Neuronal stem cell (in vitro differentiated cells): ENCODE measurements at regions not wholly inside any gene's neighbourhood (a gene's known extent, or its start where the extent isn't known, plus 50 kb on each side); places are given as distances from the start of the nearest gene placed in this dataset.

Experiments
- DNase-seq: peaks from one replicate; pipeline ENCODE4 v3.0.0-alpha.2; 2013; ENCODE audit warnings: low spot score
- H2AFZ ChIP-seq: one replicate; pipeline ENCODE4 v1.6.1; 2013; ENCODE audit warnings: mild to moderate bottlenecking, low read length, inconsistent platforms
- H2AK5ac ChIP-seq: 2 replicates; pipeline ENCODE4 v1.6.1; 2013; ENCODE audit warnings: low read depth, mild to moderate bottlenecking, inconsistent platforms, low read length, moderate library complexity, mixed read lengths
- H2BK120ac ChIP-seq: 2 replicates; pipeline ENCODE4 v1.6.1; 2013; ENCODE audit warnings: low read depth, mild to moderate bottlenecking, inconsistent platforms, low read length, moderate library complexity, mixed read lengths
- H2BK12ac ChIP-seq: one replicate; pipeline ENCODE4 v1.6.1; 2013; ENCODE audit warnings: low read length, inconsistent platforms
- H2BK15ac ChIP-seq: 2 replicates; pipeline ENCODE4 v1.6.1; 2013; ENCODE audit warnings: mild to moderate bottlenecking, low read length, inconsistent platforms, mixed read lengths
- H2BK5ac ChIP-seq: one replicate; pipeline ENCODE4 v1.6.1; 2013; ENCODE audit warnings: inconsistent platforms, mild to moderate bottlenecking, low read length, moderate library complexity
- H3K14ac ChIP-seq: one replicate; pipeline ENCODE4 v1.6.1; 2013; ENCODE audit warnings: low read length, inconsistent platforms
- H3K18ac ChIP-seq: 2 replicates; pipeline ENCODE4 v1.6.1; 2013; ENCODE audit warnings: low read length, inconsistent platforms
- H3K23ac ChIP-seq: 2 replicates; pipeline ENCODE4 v1.6.1; 2013; ENCODE audit warnings: low read depth, mild to moderate bottlenecking, mixed read lengths, low read length, inconsistent platforms; ENCODE audit not compliant: poor library complexity
- H3K27ac ChIP-seq: replicated peaks from 3 replicates; pipeline ENCODE4 v1.5.1; 2013; ENCODE audit warnings: low read length, inconsistent platforms
- H3K27me3 ChIP-seq, 3 experiments: 2 replicates each; pipeline ENCODE4 v1.6.1; 2013; ENCODE audit warnings: low read length in 3 of 3, mild to moderate bottlenecking in 2 of 3, inconsistent platforms in 1 of 3, low read depth in 1 of 3, mixed read lengths in 1 of 3, moderate library complexity in 1 of 3; ENCODE audit not compliant: control insufficient read depth in 3 of 3, insufficient read depth in 3 of 3
- H3K36me3 ChIP-seq, 2 donors: replicated peaks in 1 of 2; 2 replicates each; pipeline ENCODE4 v1.6.1; 2013; ENCODE audit warnings: low read length in 2 of 2; ENCODE audit not compliant: control insufficient read depth in 2 of 2, insufficient read depth in 2 of 2
- H3K4ac ChIP-seq: 2 replicates; pipeline ENCODE4 v1.6.1; 2013; ENCODE audit warnings: inconsistent platforms, mild to moderate bottlenecking, low read length, moderate library complexity
- H3K4me1 ChIP-seq, 2 donors: 1 replicate in 1 of 2; 2 replicates in 1 of 2; pipeline ENCODE4 v1.6.1; 2013; ENCODE audit warnings: low read length in 2 of 2, low read depth in 1 of 2; ENCODE audit not compliant: control insufficient read depth in 2 of 2, insufficient read depth in 1 of 2
- H3K4me2 ChIP-seq: one replicate; pipeline ENCODE4 v1.6.1; 2013; ENCODE audit warnings: mild to moderate bottlenecking, low read length, inconsistent platforms; ENCODE audit not compliant: insufficient read depth, poor library complexity, severe bottlenecking
- H3K4me3 ChIP-seq, 2 donors: 2 replicates each; pipeline ENCODE4 v1.5.1; 2013; ENCODE audit warnings: low read length in 2 of 2, mild to moderate bottlenecking in 2 of 2, inconsistent platforms in 1 of 2, moderate library complexity in 1 of 2
- H3K79me1 ChIP-seq: one replicate; pipeline ENCODE4 v1.6.1; 2013; ENCODE audit warnings: low read depth, mild to moderate bottlenecking, inconsistent platforms, low read length, moderate library complexity
- H3K9ac ChIP-seq: one replicate; pipeline ENCODE4 v1.6.1; 2013; ENCODE audit warnings: mild to moderate bottlenecking, low read depth, low read length, inconsistent platforms; ENCODE audit not compliant: poor library complexity
- H3K9me3 ChIP-seq, 2 donors: replicated peaks in 1 of 2; 2 replicates each; pipeline versions ENCODE3 to v1.6.1; 2013; ENCODE audit warnings: low read length in 2 of 2, mild to moderate bottlenecking in 2 of 2, inconsistent platforms in 1 of 2, low read depth in 1 of 2, mixed read lengths in 1 of 2, moderate library complexity in 1 of 2; ENCODE audit not compliant: control insufficient read depth in 2 of 2, insufficient read depth in 1 of 2
- H4K8ac ChIP-seq: one replicate; pipeline ENCODE4 v1.6.1; 2013; ENCODE audit warnings: low read depth, mild to moderate bottlenecking, inconsistent platforms, low read length, moderate library complexity
- H4K91ac ChIP-seq: one replicate; pipeline ENCODE4 v1.6.1; 2013; ENCODE audit warnings: low read length, low read depth, mild to moderate bottlenecking, inconsistent platforms; ENCODE audit not compliant: poor library complexity
- WGBS, 2 donors: extraction: QIAGEN DNeasy Blood & Tissue Kit; methylation state at CpG; one replicate each; pipeline ENCODE4 v1.1.7; 2013; ENCODE audit warnings: missing lambda C conversion rate in 2 of 2, mixed read lengths in 1 of 2; ENCODE audit not compliant: insufficient read length in 2 of 2, insufficient replicate concordance in 1 of 2; ENCODE audit errors: extremely low coverage in 2 of 2; 5-methylcytosine and 5-hydroxymethylcytosine counted together

DNA sequence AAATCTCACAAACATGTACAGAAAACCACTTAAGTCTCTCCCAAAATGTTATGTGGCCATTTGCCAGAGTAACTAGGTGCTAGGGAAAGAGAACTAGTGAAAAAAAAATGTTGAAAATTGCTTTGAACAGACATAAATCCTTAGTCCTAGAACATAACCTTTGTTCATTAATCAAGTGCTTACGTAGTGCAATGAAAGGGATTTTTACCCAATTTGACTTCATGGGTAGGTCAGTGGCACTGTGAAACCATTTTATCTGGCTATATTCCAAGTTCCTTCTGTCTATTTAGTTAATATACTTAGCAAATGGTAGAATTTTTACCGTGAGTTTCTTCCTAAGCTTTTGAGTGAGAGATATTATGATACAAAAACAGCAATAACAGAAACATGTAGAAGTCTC is 209.4 kb downstream of the DIPK2A start:
- Histone ChIP-seq H2BK5ac (no peak overlapping the region), H3K4me2 (no peak overlapping the region), H3K79me1 (no peaks in the 10 kb centered on the region), H4K91ac (no peak overlapping the region), H2AFZ (no peak overlapping the region), H3K27me3 (no peaks in the 10 kb centered on the region), H3K4me1 (no peaks in the 10 kb centered on the region), H3K18ac (no peak overlapping the region), H4K8ac (no peak overlapping the region), H3K9me3 (peaks cover 0 to 5% of the 10 kb centered on the region in 2 donors), H3K4me3 (no peak overlapping the region), H2AK5ac (no peak overlapping the region), H3K27ac (no peak overlapping the region), H3K4ac (no peak overlapping the region), H3K9ac (no peak overlapping the region), H3K14ac (no peak overlapping the region), H3K23ac (no peak overlapping the region), H2BK120ac (no peak overlapping the region), H3K36me3 (no peaks in the 10 kb centered on the region), H2BK12ac (no peak overlapping the region), H2BK15ac (no peak overlapping the region)
- no CpG with 5 or more reads among the region's 2 CpGs for WGBS, 2 donors
- DNase-seq, result no peak

DNA sequence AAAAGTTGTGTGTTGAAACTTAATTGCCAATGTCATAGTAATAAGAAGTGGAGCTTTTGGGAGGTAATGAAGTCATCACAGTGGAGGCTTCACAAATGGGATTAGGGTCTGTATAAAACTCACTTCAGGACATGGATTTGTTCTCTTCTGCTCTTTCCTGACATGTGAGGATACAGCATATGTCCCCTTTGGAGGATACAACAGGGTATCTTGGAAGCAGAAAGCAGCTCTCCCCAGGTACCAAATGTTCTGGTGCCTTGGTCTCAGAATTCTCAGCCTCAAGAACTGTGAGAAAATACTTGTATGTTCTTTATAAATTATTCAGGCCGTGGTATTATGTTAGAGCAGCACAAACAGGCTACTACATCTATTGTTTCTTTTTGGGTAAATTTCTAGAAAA is 210.9 kb downstream of the DIPK2A start:
- Histone ChIP-seq H2BK5ac (no peak overlapping the region), H3K36me3 (no peaks in the 10 kb centered on the region), H4K91ac (no peak overlapping the region), H3K4me1 (no peaks in the 10 kb centered on the region), H3K14ac (no peak overlapping the region), H3K27me3 (no peaks in the 10 kb centered on the region), H2BK15ac (no peak overlapping the region), H2BK12ac (no peak overlapping the region), H3K79me1 (no peaks in the 10 kb centered on the region), H2AK5ac (no peak overlapping the region), H3K9me3 (peaks cover 0 to 7% of the 10 kb centered on the region in 2 donors), H3K4me2 (no peak overlapping the region), H2AFZ (no peak overlapping the region), H4K8ac (no peak overlapping the region), H3K23ac (no peak overlapping the region), H3K4ac (no peak overlapping the region), H2BK120ac (no peak overlapping the region), H3K9ac (no peak overlapping the region), H3K4me3 (no peak overlapping the region), H3K27ac (no peak overlapping the region), H3K18ac (no peak overlapping the region)
- no CpG with 5 or more reads among the region's 1 CpG for WGBS, 2 donors
- DNase-seq, result no peak

DNA sequence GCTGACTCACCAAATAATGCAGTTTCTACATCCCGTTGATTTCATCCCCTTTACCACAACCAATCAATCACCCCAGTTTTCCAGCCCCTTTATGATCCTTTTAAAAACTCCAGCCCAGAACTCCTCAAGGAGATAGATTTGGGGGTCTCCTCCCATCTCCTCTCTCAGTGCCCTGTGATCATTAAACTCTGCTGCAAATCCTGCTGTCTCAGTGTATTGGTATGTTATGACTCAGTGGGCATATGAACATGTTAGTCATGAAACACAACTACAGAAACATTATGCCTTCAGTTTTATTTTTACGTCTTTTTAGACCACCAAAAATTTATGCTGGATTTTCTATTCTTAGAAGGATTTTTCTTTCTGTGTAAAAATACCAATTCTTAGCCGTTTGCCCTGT is 213.7 kb downstream of the DIPK2A start:
- peaks cover 0 to 7% of the 10 kb centered on the region in 2 donors for H3K9me3 ChIP-seq
- H3K23ac ChIP-seq, result no peak overlapping the region
- H3K9ac ChIP-seq, result no peak overlapping the region
- no peaks in the 10 kb centered on the region for H3K36me3 ChIP-seq
- no peak overlapping the region for H3K27ac ChIP-seq
- no peak overlapping the region for H4K91ac ChIP-seq
- no peak overlapping the region for H3K4ac ChIP-seq
- H3K4me2 ChIP-seq, result no peak overlapping the region
- no peaks in the 10 kb centered on the region for H3K27me3 ChIP-seq
- no peak overlapping the region for H2AFZ ChIP-seq
- H2BK12ac ChIP-seq, result no peak overlapping the region
- H2BK15ac ChIP-seq, result no peak overlapping the region
- peaks cover 5 to 6% of the 10 kb centered on the region in 2 donors for H3K4me1 ChIP-seq
- H2AK5ac ChIP-seq, result no peak overlapping the region
- H3K14ac ChIP-seq, result no peak overlapping the region
- no peak overlapping the region for H3K4me3 ChIP-seq
- H3K79me1 ChIP-seq, result no peaks in the 10 kb centered on the region
- no peak overlapping the region for H2BK5ac ChIP-seq
- no peak overlapping the region for H2BK120ac ChIP-seq
- no peak for DNase-seq
- H4K8ac ChIP-seq, result no peak overlapping the region
- WGBS, 2 donors, result no CpG with 5 or more reads among the region's 3 CpGs
- H3K18ac ChIP-seq, result no peak overlapping the region

DNA sequence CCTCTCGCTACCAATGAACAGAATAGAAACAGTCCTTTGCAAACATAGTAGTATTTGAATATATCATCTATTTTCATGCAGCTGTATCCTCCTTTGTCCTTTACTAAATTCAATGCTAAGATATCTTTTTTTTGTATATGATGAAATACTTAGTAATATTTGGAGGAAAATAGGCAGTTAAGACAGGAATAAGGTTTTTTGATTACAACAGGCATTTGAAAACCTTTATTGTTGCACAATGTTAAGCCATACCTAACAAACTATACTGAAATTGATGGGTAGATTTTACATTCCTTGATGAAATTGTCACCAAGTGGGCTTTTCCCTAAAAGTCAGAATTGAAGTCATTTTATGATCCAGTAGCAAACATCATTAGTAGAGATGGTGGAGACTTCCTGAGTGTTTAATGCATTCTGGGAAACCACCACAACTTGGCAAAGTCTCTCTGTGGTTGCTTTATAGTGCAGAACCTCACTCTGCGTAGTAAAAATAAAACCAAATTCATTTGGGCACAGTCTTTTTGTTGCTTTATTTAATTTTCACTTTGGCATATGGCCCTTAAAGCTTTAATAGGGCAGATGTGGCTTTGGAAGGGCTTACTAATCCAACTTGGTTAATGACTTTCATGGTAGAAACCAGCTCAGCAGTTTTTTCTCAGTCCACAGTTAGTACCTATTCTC is 216.0 kb downstream of the DIPK2A start:
- Histone ChIP-seq H3K18ac (no peak overlapping the region), H3K27me3 (no peaks in the 10 kb centered on the region), H3K4me3 (no peak overlapping the region), H4K91ac (no peak overlapping the region), H3K9me3 (peaks cover 0 to 9% of the 10 kb centered on the region in 2 donors), H3K4ac (no peak overlapping the region), H2BK15ac (no peak overlapping the region), H3K4me1 (peaks cover 5 to 6% of the 10 kb centered on the region in 2 donors), H2AFZ (no peak overlapping the region), H3K4me2 (no peak overlapping the region), H4K8ac (no peak overlapping the region), H3K79me1 (no peaks in the 10 kb centered on the region), H2AK5ac (no peak overlapping the region), H3K23ac (no peak overlapping the region), H3K27ac (no peak overlapping the region), H2BK12ac (no peak overlapping the region), H2BK5ac (no peak overlapping the region), H2BK120ac (no peak overlapping the region), H3K14ac (no peak overlapping the region), H3K9ac (no peak overlapping the region), H3K36me3 (no peaks in the 10 kb centered on the region)
- WGBS, 2 donors, result no CpG with 5 or more reads among the region's 2 CpGs
- DNase-seq, result no peak
